GM12892 (cell line): ENCODE measurements at regions not wholly inside any gene's neighbourhood (a gene's known extent, or its start where the extent isn't known, plus 50 kb on each side); places are given as distances from the start of the nearest gene placed in this dataset.

ENCODE experiments used
- POLR2A ChIP-seq: IDR thresholded peaks from 2 replicates; pipeline ENCODE4 v1.6.1; 2011; ENCODE audit warnings: low read depth, low read length, control low read depth
- POLR2AphosphoS5 ChIP-seq: IDR thresholded peaks from 2 replicates; pipeline ENCODE4 v1.6.1; 2011; ENCODE audit warnings: low read depth, low read length, control low read depth
- TAF1 ChIP-seq: IDR thresholded peaks from 2 replicates; pipeline ENCODE4 v1.6.1; 2011; ENCODE audit warnings: low read depth, mild to moderate bottlenecking, control low read depth, low read length, borderline replicate concordance

GRCh38 chr2:176466918-176467452, 197.7 kb downstream of the MTX2 start:
- TF ChIP-seq POLR2A (no peak), POLR2AphosphoS5 (no peak), TAF1 (no peak)
